ENCODE measurements at regions not wholly inside any gene's neighbourhood (a gene's known extent, or its start where the extent isn't known, plus 50 kb on each side); places are given as distances from the start of the nearest gene placed in this dataset.
"Not testable (repeated sequence)": the region's sequence is repeated elsewhere in the genome, so short reads cannot be mapped to it uniquely, and the experiment has no call there.

GRCh38 chr1:91199988-91200387 is 178.2 kb upstream of the ZNF644 start:
- H3K27ac ChIP-seq = no peak overlapping the region
- DNase-seq = no peak
- H3K9me3 ChIP-seq = no peaks in the 10 kb centered on the region
- TF ChIP-seq POLR2AphosphoS5 (IDR thresholded peaks at IDR 0.05) = no peak
- no peak for TF ChIP-seq CTCF (IDR thresholded peaks at IDR 0.05)
- TF ChIP-seq POLR2A (IDR thresholded peaks at IDR 0.05) = no peak
- no peak for TF ChIP-seq EP300 (IDR thresholded peaks at IDR 0.05; ENCODE audit: low read depth)
- WGBS, 2 donors (ENCODE audit: low coverage in 1 of 2) = 69 to 75% methylated on average over 2 to 6 of the region's 6 CpGs
- no peaks in the 10 kb centered on the region for H3K4me1 ChIP-seq
- in situ Hi-C loops (cut with MboI; ENCODE audit: low pct_ligation_motif_present in 1 of 4, low pct_unique_long_range_greater_than_20kb in 1 of 4, low sequenced_read_pairs in 3 of 4) (no loop called here), intact Hi-C loops (cut with DNase I; ENCODE audit: low total_unique reads) (no loop called here)
- H3K27me3 ChIP-seq = no peaks in the 10 kb centered on the region
- H3K36me3 ChIP-seq = no peaks in the 10 kb centered on the region
- no peak overlapping the region for H3K4me3 ChIP-seq

- TF ChIP-seq POLR2AphosphoS5 (IDR thresholded peaks at IDR 0.05) (no peak), EP300 (IDR thresholded peaks at IDR 0.05; ENCODE audit: low read depth) (no peak), CTCF (IDR thresholded peaks at IDR 0.05) (no peak), POLR2A (IDR thresholded peaks at IDR 0.05) (no peak)
- Histone ChIP-seq H3K4me3 (no peak overlapping the region), H3K9me3 (no peaks in the 10 kb centered on the region), H3K27me3 (peaks cover 3% of the 10 kb centered on the region), H3K36me3 (no peaks in the 10 kb centered on the region), H3K4me1 (no peaks in the 10 kb centered on the region), H3K27ac (no peak overlapping the region)
- intact Hi-C loops (cut with DNase I; ENCODE audit: low total_unique reads) = no loop called here
- in situ Hi-C loops (cut with MboI; ENCODE audit: low pct_ligation_motif_present in 1 of 4, low pct_unique_long_range_greater_than_20kb in 1 of 4, low sequenced_read_pairs in 3 of 4) = no loop called here
- WGBS, 2 donors (ENCODE audit: low coverage in 1 of 2) = 80 to 86% methylated on average over 1 to 4 of the region's 4 CpGs
- no peak for DNase-seq
Observed at GRCh38 chr1:91190996-91191395, 169.2 kb upstream of the ZNF644 start.

- H3K36me3 ChIP-seq = no peaks in the 10 kb centered on the region
- no peak for DNase-seq
- intact Hi-C loops (cut with DNase I; ENCODE audit: low total_unique reads) = no loop called here
- peaks cover 3% of the 10 kb centered on the region for H3K27me3 ChIP-seq
- in situ Hi-C loops (cut with MboI; ENCODE audit: low pct_ligation_motif_present in 1 of 4, low pct_unique_long_range_greater_than_20kb in 1 of 4, low sequenced_read_pairs in 3 of 4) = no loop called here
- H3K4me1 ChIP-seq = no peaks in the 10 kb centered on the region
- 64 to 80% methylated on average over 1 to 4 of the region's 4 CpGs for WGBS, 2 donors (ENCODE audit: low coverage in 1 of 2)
- H3K9me3 ChIP-seq = no peaks in the 10 kb centered on the region
- TF ChIP-seq CTCF (IDR thresholded peaks at IDR 0.05) (no peak), EP300 (IDR thresholded peaks at IDR 0.05; ENCODE audit: low read depth) (no peak), POLR2AphosphoS5 (IDR thresholded peaks at IDR 0.05) (no peak), POLR2A (IDR thresholded peaks at IDR 0.05) (no peak)
- H3K27ac ChIP-seq = no peak overlapping the region
- H3K4me3 ChIP-seq = no peak overlapping the region
Observed at GRCh38 chr1:91189096-91189495, 167.3 kb upstream of the ZNF644 start.

- in situ Hi-C loops (cut with MboI; ENCODE audit: low pct_ligation_motif_present in 1 of 4, low pct_unique_long_range_greater_than_20kb in 1 of 4, low sequenced_read_pairs in 3 of 4); H3K4me1 ChIP-seq; intact Hi-C loops (cut with DNase I; ENCODE audit: low total_unique reads); H3K36me3 ChIP-seq; H3K9me3 ChIP-seq; H3K4me3 ChIP-seq; DNase-seq; H3K27me3 ChIP-seq; H3K27ac ChIP-seq: not testable (repeated sequence)
Observed at GRCh38 chr1:91182807-91183206, 161.0 kb upstream of the ZNF644 start.

GRCh38 chr1:91176250-91176649 is 154.4 kb upstream of the ZNF644 start:
- H3K36me3 ChIP-seq = no peaks in the 10 kb centered on the region
- 55 to 75% methylated on average over 1 of the region's 1 CpG for WGBS, 2 donors (ENCODE audit: low coverage in 1 of 2)
- in situ Hi-C loops (cut with MboI; ENCODE audit: low pct_ligation_motif_present in 1 of 4, low pct_unique_long_range_greater_than_20kb in 1 of 4, low sequenced_read_pairs in 3 of 4) (no loop called here), intact Hi-C loops (cut with DNase I; ENCODE audit: low total_unique reads) (no loop called here)
- H3K9me3 ChIP-seq = no peaks in the 10 kb centered on the region
- H3K4me1 ChIP-seq = no peaks in the 10 kb centered on the region
- H3K4me3 ChIP-seq = no peak overlapping the region
- DNase-seq = no peak
- TF ChIP-seq EP300 (IDR thresholded peaks at IDR 0.05; ENCODE audit: low read depth) (no peak), CTCF (IDR thresholded peaks at IDR 0.05) (no peak), POLR2A (IDR thresholded peaks at IDR 0.05) (no peak), POLR2AphosphoS5 (IDR thresholded peaks at IDR 0.05) (no peak)
- H3K27me3 ChIP-seq = peaks cover 31% of the 10 kb centered on the region
- H3K27ac ChIP-seq = no peak overlapping the region
